SH-SY5Y (cell line): ENCODE measurements at regions not wholly inside any gene's neighbourhood (a gene's known extent, or its start where the extent isn't known, plus 50 kb on each side); places are given as distances from the start of the nearest gene placed in this dataset.

ENCODE experiments used
- GATA2 ChIP-seq: IDR thresholded peaks from 2 replicates; pipeline ENCODE4 v1.6.1; 2011; ENCODE audit warnings: mild to moderate bottlenecking, low read depth, low read length
- GATA3 ChIP-seq: IDR thresholded peaks from 2 replicates; pipeline ENCODE4 v1.6.1; 2011; ENCODE audit warnings: low read depth, mild to moderate bottlenecking, low read length, moderate library complexity

DNA sequence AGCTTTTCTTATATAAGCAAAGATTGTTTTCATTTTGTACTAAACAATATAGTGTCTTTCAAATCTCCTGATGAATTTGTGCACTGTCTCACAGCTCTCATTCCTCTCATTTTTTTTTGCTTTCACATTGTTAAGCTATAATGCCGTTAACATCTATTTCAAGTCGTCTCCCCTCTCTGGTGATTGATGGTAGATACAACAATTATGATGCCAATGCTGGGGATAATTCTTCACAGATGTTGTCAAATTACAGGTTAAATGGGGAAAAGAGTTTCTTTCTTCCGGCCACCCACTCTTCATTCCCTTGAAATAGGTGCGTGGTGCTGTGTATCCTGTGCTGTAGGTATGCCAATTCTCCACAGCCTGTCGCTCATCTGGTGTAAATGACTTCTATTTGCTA is 1053.7 kb upstream of the ZEB2 start:
- TF ChIP-seq GATA2, result no peak
- TF ChIP-seq GATA3, result no peak
